Suppressor macrophage treated with lipopolysaccharide for 1 hour (primary cell): ENCODE measurements at regions not wholly inside any gene's neighbourhood (a gene's known extent, or its start where the extent isn't known, plus 50 kb on each side); places are given as distances from the start of the nearest gene placed in this dataset.

Source experiments
- DNase-seq, 3 donors: peaks; one replicate each; pipeline ENCODE4 v3.0.0-alpha.2; 2020 to 2022

GRCh38 chr9:107737610-107737986 is 248.0 kb upstream of the KLF4 start:
- no peak for DNase-seq

DNA sequence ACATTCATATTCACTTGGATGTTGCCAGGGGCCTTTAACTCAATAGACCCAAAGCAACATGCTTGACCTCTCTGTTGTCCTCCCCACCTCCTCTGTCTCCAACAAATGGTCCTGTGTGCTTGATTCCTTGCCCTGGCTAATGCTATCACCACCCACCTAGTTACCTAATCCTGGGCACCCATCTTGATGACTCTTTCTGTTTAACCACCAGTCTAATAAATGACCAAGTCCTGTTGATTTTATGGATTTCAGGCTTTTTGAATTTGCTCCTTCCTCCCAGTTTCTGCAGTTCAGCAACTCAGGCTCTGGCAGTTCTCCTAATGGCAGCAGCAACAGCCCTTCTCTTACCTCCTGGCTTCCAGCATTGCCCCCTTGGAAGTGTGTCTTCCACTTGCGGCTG is 246.3 kb upstream of the KLF4 start:
- no peak for DNase-seq

DNA sequence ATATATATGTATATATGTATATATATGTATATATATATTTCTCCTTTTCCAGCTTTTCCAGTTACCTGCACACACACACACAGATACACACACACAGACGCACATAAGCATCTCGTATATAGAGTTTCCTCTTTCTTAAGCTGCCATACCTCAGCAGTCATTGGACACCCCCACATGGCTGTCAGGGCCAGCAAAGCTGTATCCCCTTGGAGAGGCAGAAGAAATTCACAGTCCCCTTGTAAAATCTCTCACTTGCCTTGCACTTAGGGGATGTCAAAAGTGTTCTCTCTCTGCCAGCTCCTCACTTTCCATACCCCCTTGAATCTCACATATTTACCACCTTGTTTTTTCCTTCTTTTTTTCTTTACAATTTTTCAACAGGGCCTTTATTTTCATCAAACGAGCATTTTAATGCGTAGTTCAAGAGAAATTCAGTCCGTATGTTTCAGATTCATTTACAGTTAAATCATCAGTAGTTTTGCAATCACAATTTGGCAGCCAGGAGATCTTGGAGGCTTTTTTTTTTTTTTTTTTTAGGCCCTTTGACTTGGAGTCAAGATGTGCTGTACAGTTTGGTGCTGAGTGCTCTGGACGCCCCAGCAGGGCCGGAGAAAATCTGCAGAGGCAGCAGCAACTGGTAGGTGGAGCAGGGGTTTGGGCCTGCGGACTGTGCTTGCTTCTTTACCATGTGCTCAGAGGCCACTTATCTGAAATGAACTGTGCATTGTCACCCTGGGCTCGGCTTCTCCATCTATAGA is 244.9 kb upstream of the KLF4 start:
- no peak for DNase-seq

DNA sequence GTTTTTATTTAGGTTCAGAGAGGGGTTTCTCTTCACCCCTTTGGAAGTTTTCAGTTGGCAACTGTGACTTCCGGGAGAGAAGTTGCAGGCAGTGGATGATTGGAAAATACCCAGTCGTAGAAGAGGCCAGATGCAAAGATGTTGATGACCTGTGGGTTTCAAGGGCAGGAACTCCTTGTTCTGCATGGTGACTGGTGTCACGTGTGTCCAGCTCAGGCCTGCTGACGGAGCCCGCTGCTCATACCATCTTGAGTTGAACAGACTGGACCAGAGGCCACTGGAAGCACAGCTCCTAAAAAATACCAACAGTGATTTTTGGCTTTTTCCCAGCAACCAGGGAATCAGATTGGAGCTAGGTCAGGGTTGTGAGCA is 243.9 kb upstream of the KLF4 start:
- DNase-seq = no peak

GRCh38 chr9:107732781-107733522 is 243.4 kb upstream of the KLF4 start:
- no peak for DNase-seq

- DNase-seq = no peak
Measured at GRCh38 chr9:107731115-107731762, 241.7 kb upstream of the KLF4 start.

- no peak for DNase-seq
Measured at GRCh38 chr9:107730666-107731065, 241.1 kb upstream of the KLF4 start.

DNA sequence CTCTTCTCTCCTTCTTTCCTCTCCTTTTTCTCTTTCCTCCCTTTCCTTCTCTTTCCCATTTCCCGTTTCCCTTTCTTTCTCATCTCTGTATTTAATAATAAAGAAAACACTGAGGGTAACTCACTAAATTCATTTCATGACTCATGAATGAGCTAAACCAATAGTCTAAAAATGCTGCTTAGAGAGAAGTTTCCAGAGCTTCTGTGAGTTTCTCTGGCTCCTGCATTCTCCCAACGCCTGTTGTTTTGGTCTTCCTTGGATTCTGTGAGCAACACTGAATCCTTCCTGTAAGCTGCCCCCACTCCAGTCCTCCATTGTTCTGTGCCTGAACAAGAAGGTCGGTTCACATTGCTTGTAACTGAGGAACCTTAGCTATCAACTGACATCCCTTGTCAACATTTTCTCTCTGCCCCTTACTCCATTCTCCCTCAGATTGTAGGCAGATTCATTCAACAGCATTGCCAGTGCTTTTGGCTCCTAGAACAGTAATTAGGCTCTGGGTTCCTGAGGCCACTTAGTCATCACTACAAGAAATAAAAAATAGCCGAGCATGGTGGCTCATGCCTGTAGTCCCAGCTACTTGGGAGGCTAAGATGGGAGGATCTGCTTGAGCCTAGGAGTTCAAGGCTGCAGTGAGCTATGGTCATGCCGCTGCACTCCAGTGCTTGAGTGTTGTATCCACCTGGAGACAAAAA is 237.7 kb upstream of the KLF4 start:
- DNase-seq = peak in 2 of 3 donors; percentile 24 to 53

DNA sequence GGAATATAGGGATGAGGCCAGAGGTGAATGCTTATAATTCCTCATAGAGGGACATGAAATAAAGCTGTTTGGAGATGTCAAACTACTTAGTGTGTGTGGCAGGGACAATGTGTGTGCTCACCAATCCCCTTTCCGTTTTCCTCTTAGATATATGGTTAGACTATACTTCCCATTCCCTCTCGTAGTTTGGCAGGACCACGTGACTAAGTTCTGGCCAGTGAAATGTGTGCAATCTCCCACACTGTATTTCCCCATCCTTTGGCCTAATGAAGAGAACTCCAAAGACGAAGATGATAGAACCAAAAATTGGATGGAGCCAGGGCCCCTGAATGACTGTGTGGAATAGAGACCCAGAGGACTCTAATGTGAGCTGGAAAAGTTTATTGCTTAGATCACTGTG is 233.4 kb upstream of the KLF4 start:
- no peak for DNase-seq

DNA sequence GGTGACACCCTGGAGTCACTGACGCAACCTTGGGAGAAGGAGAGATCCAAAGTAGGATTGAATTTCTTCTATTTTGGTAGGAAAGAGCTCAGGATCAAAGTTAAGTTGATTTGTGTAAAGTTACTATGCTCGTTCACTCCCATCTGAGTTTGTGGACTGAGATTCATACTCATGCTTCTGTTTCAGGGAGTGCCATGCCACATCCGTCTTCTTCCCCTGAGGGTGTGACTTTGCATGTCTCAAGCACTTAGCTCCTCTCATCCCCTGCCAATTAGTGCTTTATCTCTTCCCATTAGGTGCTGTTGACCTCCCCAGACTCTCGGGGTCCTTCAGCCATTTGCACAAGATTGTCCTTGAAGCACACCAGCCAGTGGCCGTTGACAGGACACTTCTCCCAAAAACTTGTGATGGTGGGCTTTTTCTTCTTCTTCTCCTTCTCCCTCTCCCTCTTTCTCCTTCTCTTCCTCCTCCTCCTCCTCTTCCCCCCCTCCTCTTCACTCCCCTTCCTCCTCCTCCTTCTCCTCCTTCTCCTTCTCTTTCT is 232.2 kb upstream of the KLF4 start:
- DNase-seq = no peak

DNA sequence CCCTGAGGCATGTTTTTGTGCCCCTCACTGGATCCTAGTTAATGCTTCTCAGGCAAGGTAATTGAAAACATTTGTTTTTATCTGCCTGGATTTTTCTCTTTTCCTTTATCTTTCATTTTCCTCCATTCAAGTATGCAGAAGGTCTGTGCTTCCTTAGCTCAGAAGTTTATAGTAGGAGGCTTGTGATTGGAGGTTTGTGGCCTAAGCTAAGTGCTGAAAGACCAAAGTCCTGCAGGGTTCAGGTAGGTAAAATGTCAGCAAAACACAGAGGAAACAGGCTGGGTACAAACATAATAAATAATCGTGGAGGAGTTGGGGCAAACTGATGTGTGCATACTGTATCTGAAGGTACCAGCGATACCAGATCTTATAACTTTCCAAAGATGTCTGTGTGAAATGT is 230.9 kb upstream of the KLF4 start:
- no peak for DNase-seq

DNA sequence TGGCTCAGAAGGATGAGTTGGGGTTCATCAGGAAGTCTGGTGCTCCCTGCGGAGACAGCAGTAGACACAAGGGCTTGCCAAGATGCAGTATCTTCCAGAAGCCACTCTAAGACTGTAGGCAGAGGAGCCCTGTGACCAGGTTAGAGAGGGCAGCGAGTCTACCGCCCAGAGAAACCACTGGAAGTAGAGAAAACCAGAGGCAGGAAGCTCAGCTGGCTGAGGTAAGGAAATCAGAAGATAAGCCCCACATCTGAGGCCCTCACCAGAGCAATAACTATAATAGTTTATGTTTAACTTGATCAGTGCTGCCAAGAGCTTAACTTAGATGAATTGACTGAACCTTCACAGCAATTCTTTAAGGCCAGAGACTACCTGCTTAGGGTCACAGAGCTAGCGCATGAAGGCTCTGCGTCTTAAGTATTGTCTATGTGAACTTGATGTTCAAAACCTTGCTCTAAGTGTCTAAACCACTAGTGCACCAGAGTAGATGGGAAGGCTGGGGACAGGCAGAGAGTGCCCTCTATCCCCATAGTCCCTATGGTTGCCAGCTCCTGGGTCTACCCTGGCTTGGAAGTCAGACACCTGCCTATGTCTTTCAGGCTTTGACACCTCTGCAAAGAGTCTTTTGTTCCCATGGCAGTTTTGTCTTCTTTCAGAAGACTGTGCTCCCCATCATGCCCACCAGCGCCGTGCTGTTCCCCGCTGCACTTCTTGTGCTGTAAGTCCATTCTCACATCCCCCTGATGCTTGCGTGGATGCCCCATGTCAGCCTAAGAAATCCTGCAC is 228.2 kb upstream of the KLF4 start:
- DNase-seq = no peak

DNA sequence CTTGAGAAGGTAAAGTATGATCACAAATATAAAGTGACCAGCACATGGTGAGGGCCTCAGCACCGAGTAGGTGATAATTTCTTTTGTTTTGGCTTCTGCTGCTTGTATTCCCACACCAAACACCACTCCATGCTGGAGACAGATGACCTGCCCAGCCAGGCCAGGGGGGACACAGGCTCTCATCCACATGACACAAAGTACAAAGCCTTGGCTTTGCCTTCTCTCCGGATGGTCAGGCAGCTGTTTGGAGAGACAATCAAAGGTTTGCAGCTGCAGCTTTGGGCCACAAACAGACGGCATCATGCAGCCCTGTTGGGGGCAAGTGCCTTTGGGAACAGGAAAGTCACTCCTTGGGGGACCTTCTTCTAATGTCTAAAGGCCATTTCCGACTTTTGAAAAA is 226.2 kb upstream of the KLF4 start:
- no peak for DNase-seq

DNA sequence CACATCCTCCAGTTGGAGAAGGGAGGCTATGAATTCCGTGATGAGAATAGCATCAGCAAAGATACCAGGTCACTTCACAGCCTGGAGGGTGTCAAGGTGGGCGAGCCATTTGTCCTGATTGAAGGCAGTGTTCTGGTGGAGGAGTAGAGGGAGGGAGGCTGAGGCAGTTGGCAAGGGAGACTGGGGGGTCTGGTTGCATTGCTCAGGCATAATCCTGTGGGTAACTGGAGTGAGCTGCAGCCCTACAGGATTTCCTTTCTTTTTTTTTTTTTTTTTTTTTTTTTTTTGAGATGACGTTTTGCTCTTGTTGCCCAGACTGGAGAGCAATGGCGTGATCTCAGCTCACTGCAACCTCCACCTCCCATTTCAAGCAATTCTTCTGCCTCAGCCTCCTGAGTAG is 223.9 kb upstream of the KLF4 start:
- no peak for DNase-seq

- peak in 2 of 3 donors; percentile 24 to 36 for DNase-seq
Measured at GRCh38 chr9:107712390-107712789, 222.8 kb upstream of the KLF4 start.

- no peak for DNase-seq
Measured at GRCh38 chr9:107711542-107711941, 222.0 kb upstream of the KLF4 start.

DNA sequence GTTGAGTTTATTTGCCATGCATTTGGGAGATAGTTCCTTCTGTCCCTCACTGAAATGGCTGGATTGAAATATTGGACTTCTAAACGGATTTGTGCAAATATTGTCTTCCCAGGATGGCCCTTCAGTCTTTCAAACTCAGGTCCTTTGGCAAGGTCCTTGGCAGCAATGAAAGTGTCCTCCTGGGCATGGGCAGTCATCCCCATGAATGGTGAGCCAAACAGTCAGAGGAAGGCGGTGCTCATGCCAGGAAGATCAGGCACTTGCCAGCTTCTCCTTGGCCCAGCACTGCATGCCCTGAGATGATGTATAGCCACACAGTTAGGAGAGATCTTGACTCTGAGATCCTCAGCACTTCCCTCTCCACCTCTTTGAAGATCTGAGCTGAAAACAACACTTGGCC is 221.4 kb upstream of the KLF4 start:
- no peak for DNase-seq

DNA sequence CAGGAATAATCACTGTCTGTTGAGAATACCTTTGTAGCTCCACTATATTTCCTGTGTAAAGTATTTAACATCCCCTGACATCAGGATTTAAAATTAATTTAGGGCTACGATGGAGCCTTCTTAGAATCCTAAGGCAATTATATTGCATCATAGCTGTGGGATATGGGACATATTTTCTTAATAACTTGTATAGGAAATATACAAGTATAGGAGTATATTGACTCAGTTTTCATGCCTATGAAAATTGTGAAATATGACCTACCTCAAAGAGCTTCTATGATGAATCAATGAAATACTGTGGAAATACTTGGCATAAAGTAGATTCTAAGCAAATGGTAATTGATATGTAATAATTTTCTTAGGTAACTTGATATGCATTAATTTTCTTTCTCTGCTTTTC is 221.0 kb upstream of the KLF4 start:
- no peak for DNase-seq

DNA sequence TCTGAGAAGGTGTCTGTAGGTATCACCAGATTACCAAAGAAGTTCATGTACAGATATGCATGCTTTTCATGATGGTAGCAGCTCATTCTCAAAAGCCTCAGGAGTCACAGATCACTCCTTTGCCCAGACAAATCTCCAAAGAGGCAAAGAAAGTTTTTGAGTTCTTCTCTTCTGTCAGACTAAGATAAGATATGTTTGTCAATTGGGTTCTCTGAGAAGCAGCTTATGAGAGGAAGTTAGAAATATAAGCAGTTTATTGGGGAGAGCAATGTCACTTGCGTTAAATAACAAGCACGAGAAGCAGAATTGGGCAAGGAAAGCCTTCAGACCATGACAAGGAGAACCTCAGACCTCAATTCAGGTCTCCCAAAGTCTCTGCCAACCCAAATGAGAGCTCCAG is 219.2 kb upstream of the KLF4 start:
- no peak for DNase-seq

DNA sequence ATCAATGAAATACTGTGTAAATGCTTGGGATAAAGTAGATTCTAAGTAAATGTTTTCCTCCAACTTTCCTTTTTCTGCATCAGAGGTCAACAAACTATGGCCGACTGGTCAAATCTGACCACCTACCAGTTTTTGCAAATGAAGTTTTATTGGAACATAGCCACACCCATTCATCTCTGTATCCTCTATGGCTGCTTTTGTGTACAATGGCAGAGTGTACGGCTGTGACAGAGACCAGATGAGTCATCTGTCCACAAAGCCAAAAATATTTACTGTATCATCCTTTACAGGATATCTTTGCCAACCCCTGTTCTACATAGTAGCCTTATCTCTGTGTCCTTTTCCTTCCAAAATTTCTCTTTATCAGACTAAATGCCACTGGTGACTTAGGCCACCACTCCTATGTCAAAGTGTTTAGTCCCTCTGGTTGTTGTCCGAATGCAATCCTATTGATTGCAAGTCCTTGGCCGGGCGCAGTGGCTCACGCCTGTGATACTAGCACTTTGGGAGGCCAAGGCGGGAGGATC is 218.4 kb upstream of the KLF4 start:
- peak in 2 of 3 donors; percentile 33 to 45 for DNase-seq

DNA sequence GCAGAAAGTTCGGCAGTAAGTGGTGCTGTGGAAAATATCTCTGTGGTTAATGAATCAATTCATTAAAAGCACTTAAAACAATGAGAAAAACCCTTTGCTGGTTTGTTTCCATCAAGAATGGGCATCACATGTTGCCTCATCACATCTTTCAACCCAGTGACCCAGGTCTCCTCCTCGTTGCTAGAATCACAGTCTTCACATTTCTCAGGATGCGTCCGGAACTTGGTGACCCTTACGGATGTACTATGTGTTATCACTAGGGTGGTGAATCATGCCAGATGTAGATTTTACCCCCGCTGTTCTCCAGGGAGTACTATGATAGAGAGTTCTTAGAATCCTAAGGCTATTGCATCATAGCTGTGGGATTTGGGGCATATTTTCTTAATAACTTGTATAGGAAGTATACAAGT is 217.9 kb upstream of the KLF4 start:
- DNase-seq = no peak
